A673 (cell line): ENCODE measurements at regions not wholly inside any gene's neighbourhood (a gene's known extent, or its start where the extent isn't known, plus 50 kb on each side); places are given as distances from the start of the nearest gene placed in this dataset.

Experiments used
- CTCF ChIP-seq: fragments of 300-800, 200-600 bp; sonication (generic); conservative IDR thresholded peaks from 2 replicates; pipeline ENCODE4 v1.5.1; 2017; ENCODE audit warnings: low read depth, mild to moderate bottlenecking, antibody characterized with exemption, low read length, moderate library complexity, mixed read lengths
- EZH2 ChIP-seq: fragments of 200-600 bp; sonication (generic); IDR thresholded peaks from 2 replicates; pipeline ENCODE4 v1.6.1; 2017; ENCODE audit warnings: borderline replicate concordance, low read depth, mild to moderate bottlenecking, mixed read lengths, antibody characterized with exemption, low read length; ENCODE audit not compliant: poor library complexity, severe bottlenecking

- no peak for TF ChIP-seq CTCF
- peak; percentile 22 for TF ChIP-seq EZH2
Measured at GRCh38 chr9:131794393-131794792, 54.5 kb upstream of the RAPGEF1 start.
